Myocyte (in vitro differentiated cells): ENCODE measurements at regions not wholly inside any gene's neighbourhood (a gene's known extent, or its start where the extent isn't known, plus 50 kb on each side); places are given as distances from the start of the nearest gene placed in this dataset.
A peak's percentile ranks its signal among the peaks of the same experiment; 100 is the strongest.

ENCODE experiments used
- DNase-seq: peaks from one replicate; pipeline ENCODE4 v3.0.0-alpha.2; 2012; ENCODE audit warnings: low read depth

- DNase-seq: no peak
These were observed 622.6 kb downstream of the EPHA4 start for GRCh38 chr2:220949466-220949865.

- peak; percentile 5 for DNase-seq
These were observed 616.3 kb downstream of the EPHA4 start for GRCh38 chr2:220955776-220956175.

GRCh38 chr2:220956429-220956828, 615.7 kb downstream of the EPHA4 start:
- no peak for DNase-seq

DNA sequence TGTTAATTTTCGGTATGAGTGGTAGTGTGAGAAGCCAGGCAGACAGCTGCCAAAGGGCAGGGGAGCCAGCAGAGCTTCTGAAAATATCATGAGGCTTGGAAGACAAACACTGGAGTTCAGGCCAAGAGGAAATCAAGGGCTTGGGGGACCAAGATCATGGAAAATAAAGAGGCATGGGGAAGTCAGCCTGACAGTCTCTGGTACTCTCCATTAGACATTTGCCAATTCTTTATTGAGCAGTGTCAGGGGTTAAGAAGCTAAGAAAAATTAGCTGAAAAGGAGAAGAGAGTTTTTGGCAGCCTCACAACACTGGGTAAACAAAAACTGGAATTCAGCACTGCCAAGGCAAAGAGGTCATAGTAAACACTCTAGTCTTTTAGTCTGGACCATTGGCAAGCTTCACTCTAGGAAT, 612.7 kb downstream of the EPHA4 start:
- peak; percentile 56 for DNase-seq

GRCh38 chr2:220961143-220961860, 610.8 kb downstream of the EPHA4 start:
- DNase-seq: no peak

DNA sequence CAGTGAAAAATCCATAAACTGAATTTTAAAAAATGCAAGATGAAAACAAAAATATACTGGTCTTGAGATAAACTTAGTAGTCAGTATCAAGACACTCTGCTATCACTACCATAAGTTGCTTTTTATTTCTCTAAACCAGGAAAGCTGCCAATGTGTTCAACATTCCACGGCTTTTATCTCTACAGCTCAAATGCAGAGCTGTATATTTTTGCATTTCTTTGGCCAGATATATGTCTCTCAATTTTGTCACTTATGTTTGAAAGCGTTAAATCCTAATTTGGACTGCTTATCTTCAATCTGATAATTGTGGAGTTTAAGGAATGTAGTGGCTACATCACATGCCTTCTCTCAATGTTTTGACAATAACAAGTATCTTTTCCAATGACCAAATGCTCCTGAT, 609.5 kb downstream of the EPHA4 start:
- no peak for DNase-seq

- no peak for DNase-seq
These were observed 609.0 kb downstream of the EPHA4 start for GRCh38 chr2:220963076-220963475.

- no peak for DNase-seq
These were observed 608.2 kb downstream of the EPHA4 start for GRCh38 chr2:220963930-220964329.

DNA sequence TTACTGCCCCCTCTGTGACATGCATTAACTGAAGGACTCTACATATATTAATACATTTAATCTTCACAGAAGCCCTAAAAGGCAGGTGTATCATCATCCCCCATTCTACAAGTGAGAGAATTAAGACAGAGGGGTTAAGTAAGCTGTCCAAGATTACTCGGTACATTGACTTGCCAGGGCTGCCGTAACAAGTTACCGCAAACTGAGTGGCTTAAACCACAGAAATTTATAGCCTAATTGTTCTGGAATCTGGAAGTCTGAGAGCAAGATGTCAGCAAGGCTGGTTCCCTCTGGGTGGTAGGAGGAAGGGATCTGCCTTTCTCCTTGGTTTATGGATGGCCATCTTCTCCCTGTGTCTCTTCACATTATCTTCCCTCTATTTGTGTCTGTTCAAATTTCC, 605.5 kb downstream of the EPHA4 start:
- peak; percentile 77 for DNase-seq

DNA sequence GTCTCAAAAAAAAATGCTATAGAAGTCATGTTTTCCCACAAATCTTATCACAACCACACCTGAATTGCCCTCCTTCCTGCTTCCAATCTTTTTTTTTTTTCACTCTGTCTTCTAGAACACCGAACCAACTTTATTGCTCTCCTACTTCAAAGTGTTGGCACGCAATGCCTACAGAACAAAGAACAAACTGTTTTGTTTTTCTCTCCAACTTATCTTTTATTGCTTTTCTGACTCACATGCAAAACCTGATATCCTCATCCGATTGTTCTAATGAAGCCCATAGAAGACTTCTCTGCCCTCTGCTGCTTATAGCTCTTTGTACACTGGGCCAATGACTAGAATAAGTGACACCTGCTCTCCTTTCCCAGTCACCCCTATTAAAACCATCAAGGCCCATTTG, 602.8 kb downstream of the EPHA4 start:
- DNase-seq: peak; percentile 27

DNA sequence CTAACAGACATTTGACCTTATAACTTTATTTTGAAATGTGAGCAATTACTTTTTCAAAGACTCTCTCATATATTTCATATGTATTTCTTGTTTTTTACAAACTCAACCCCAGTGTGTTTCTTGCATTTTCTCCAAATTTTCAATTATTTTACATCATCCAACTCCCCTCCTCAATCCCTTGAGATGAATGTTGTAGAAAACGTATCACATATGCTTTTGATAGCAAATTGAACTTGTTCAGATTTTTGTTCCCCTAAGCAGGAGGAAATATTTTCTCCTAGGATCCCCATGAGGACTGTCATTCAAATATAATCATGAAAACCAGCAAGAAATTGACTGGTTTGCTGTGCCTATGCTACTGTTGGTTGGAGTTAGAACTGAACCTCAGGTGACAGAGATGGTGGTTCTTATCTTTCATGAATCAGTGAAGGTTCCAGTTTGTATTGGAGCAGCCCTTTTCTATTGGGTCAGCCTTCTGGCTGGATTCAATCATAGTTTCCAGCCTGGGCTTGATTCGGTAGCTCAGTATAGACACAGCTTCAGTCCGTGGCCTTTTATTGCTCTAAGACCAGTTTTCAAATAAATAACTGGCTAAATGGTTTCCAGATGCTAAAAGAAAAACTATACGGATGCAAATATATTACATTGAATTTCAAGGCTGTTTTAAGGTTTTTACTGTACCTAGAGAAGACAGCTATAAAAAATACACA, 591.0 kb downstream of the EPHA4 start:
- no peak for DNase-seq

DNA sequence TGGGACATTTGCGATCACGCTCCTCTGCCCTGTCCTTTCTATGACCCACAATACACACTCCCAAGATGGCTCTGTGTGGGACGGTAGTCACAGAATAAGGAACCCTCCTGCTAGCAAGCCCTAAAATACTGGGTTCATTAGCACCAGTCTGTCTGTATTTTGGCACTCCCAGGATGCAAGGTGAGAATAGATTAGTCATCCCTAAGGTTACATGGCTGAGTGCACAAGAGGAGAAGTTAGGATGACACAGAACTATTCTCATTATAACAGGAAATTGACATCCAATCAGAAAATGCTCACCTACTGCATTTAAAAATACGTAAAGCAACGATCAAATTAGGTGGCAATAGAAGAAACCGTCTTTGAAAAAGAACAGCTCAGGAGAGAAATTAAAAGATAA, 590.2 kb downstream of the EPHA4 start:
- no peak for DNase-seq

- no peak for DNase-seq
These were observed 586.5 kb downstream of the EPHA4 start for GRCh38 chr2:220985561-220985960.

DNA sequence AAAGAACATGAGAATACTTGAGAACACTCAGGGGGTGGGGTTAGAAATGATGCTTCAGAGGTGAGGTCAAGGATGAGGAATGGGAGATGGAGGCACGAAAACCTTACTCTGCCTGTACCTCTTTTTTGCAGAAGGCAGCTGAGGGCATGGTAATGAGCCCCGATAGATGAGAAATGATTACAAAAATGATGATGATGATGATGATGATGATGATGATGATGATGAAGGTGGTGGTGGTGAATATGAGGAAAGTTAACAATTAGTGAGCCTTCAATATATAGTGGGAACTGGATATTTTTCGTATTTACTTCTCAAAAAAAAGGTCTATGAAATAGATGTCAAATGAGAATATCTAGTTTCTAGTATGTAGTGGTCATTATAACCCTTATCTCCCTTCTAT, 584.3 kb downstream of the EPHA4 start:
- DNase-seq: no peak

DNA sequence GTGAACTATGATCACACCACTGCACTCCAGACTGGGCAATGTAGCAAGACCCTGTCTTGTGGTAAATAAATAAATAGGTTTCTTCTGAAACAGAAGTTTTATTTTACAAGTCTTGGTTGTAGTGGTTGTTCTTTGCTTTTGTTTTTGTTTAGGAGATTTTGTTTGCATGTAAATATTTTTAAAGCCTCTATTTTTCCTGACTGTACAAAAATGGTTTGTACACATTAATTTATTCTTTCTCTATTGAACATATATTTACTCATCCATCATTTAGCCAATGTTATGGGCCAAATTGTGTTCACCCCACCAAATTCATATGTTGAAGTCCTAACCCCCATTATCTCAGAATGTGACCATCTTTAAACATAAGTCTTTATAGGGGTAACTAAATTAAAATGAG, 580.1 kb downstream of the EPHA4 start:
- DNase-seq: no peak

GRCh38 chr2:220994846-220995245, 577.3 kb downstream of the EPHA4 start:
- DNase-seq: no peak

GRCh38 chr2:220995581-220995980, 576.5 kb downstream of the EPHA4 start:
- no peak for DNase-seq

DNA sequence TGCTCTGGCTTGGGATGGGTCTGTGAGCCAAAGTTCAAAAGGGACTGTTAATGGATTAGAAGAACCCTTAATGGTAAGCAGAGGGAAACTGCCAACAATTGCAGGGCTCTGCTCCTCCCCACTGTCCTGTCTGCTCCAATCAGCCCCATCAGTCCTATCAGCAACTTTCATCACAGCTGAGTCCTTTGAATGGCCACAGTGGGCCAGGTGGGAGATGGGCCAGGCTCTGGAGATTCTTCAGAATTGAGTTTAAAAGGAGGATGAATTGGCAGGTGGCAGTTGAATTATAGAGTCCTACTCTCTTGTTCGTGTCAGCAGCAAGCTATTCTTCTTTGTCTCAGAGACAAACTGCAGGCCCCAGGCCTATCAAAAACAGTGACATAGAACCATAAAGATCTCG, 573.9 kb downstream of the EPHA4 start:
- no peak for DNase-seq

DNA sequence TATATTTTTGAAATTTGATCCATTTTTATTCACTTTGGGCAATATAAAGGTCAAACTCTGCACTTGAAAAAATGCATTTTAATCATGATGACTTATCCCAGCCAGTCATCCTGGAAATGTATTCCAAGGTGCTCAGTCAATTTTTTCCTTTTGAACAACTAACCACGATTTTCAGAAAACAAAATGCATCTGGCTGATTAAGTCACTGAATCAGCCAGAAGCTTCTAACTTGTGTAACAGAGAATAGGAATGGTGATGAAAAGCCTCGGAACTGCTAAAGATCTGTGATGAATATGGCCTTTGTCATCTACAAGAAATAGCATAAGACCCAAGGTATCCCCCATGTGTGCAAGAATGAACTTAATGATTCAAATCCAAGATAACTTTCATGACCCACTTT, 572.7 kb downstream of the EPHA4 start:
- DNase-seq: no peak

DNA sequence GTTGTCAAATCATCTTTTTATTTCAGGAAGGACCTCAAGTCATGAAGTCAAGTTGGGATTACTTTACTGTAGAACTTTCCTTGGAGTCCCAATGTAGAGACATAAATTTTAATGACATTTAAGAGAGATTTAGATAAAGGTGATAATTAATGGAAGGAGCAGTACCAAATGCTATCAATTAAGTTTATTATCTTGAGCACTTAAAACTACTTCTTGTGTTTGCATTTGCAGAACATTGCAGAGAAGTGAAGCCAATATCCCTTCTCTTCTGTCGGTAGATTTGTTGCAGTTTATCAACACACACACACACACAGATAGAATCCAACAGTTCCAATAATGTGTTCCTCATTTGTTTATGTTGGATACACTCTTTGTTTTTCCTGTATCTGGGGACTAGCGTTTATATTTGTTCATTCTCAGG, 570.7 kb downstream of the EPHA4 start:
- DNase-seq: no peak

DNA sequence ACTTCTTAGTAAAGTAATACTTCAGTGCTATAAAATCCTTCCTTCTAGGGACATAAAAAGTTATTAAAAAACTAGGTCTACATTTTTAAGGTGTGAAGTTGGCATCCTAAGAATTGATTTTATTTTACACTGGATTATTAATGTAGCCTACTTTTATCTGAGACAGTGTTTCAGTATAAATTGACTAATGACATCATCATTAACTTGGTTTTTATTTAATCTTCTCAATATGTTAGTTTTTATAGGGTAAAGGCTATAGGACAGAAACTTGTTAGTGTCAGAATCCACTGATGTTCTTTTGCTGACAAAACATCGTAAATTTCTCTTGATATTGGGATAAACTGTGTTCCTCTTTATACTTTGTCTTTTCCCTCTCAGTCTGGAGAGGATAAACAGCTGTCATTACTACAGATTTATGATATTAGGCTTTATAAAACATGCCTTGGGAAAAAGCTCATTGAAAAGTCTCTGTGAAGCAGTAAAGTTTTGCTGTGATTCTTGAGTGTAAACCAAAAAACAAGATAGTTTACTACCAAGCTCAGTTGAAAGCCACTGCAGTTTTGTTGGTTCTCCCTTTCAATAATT, 569.9 kb downstream of the EPHA4 start:
- no peak for DNase-seq

DNA sequence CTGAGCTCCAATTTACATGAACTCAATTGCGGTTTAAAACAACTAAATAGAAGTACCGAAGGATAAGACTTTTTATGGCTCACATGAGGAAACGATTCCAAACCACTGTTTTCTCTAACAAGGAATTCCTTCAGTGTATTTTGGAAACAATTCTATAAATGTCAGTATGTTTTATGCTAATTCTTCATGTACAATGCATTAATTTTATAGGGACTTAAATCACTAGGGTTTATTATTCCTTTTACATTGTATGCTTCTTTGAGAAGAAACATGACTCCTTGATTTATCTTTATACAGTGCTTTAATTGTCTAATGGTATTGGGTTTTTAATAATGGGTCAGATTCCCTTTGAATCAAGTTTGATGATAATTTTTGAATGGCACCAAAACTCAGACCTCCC, 566.8 kb downstream of the EPHA4 start:
- DNase-seq: no peak

DNA sequence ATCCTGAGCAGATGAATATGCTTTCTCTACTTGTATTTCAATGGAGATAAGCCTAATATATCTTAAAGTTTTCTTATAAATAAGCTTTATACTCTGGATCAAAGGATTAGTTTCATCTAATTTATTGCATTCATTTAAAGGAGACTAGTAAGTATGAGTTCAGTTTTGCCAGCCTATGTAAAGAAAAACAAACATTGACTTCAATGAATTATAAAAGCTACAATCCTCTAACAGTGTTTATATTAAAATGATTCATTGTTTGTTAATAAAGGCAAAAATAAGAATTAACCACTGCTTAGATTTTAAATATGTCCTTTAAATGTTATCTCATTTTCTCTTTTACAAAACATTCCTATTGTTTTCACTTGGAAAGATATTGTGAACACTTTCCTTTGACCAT, 566.0 kb downstream of the EPHA4 start:
- no peak for DNase-seq
